IMR-90 (cell line): ENCODE measurements at regions not wholly inside any gene's neighbourhood (a gene's known extent, or its start where the extent isn't known, plus 50 kb on each side); places are given as distances from the start of the nearest gene placed in this dataset.

Experiments used
- ATAC-seq: fragments of 200-7000 bp; cut with Tn5 transposase; 2 replicates; pipeline ENCODE4 v1.9.1; 2020; ENCODE audit warnings: low read depth, mild to moderate bottlenecking, moderate library complexity
- BruUV-seq: library from RNA; stranded (reverse); fragments of 400-500 nt; replicated peaks from 2 replicates; lab custom pipeline; 2021; lab: Mats Ljungman, UMichigan
- CTCF ChIA-PET: fragments of 300-600 bp; formaldehyde crosslinking; extraction: SDS; loops from one replicate; lab custom pipeline; 2021; ENCODE audit warnings: antibody characterized with exemption; lab: Yijun Ruan, JAX
- POLR2A ChIA-PET: fragments of 300-600 bp; sonication (Branson Sonifier 250); formaldehyde crosslinking; loops from one replicate; lab custom pipeline; 2022; ENCODE audit warnings: antibody characterized with exemption; ENCODE audit not compliant: unreplicated experiment; lab: Charles Lee
- DNase-seq: peaks from one replicate; pipeline ENCODE4 v3.0.0; 2013
- H2AFZ ChIP-seq: replicated peaks from 2 replicates; pipeline ENCODE3; 2013; ENCODE audit warnings: low read length, mild to moderate bottlenecking; ENCODE audit not compliant: poor library complexity
- H2AK5ac ChIP-seq: 2 replicates; pipeline ENCODE4 v1.6.1; 2013; ENCODE audit warnings: low read depth, low read length, inconsistent platforms
- H2AK9ac ChIP-seq: replicated peaks from 2 replicates; pipeline ENCODE3; 2013; ENCODE audit warnings: mild to moderate bottlenecking, low read depth, low read length, moderate library complexity; ENCODE audit not compliant: poor library complexity
- H2BK120ac ChIP-seq: 2 replicates; pipeline ENCODE4 v1.6.1; 2013; ENCODE audit warnings: low read depth, low read length, inconsistent platforms
- H2BK15ac ChIP-seq: 3 replicates; pipeline ENCODE4 v1.6.1; 2013; ENCODE audit warnings: low read depth, low read length, inconsistent platforms
- H2BK20ac ChIP-seq: 2 replicates; pipeline ENCODE4 v1.6.1; 2013; ENCODE audit warnings: low read depth, mild to moderate bottlenecking, inconsistent platforms, low read length, moderate library complexity
- H2BK5ac ChIP-seq: 2 replicates; pipeline ENCODE4 v1.6.1; 2013; ENCODE audit warnings: mild to moderate bottlenecking, low read depth, low read length, inconsistent platforms; ENCODE audit not compliant: poor library complexity, severe bottlenecking
- H3K14ac ChIP-seq: replicated peaks from 2 replicates; pipeline ENCODE4 v1.6.1; 2013; ENCODE audit warnings: low read depth, low read length, inconsistent platforms
- H3K18ac ChIP-seq: 2 replicates; pipeline ENCODE4 v1.6.1; 2013; ENCODE audit warnings: low read depth, low read length, control low read depth
- H3K23ac ChIP-seq: 2 replicates; pipeline ENCODE4 v1.6.1; 2013; ENCODE audit warnings: low read depth, low read length, inconsistent platforms
- H3K27ac ChIP-seq: 2 replicates; pipeline ENCODE4 v1.5.1; 2013; ENCODE audit warnings: mild to moderate bottlenecking, control low read depth, low read length; ENCODE audit not compliant: insufficient read depth
- H3K27me3 ChIP-seq: 2 replicates; pipeline ENCODE4 v1.6.1; 2013; ENCODE audit warnings: low read length; ENCODE audit not compliant: control insufficient read depth, insufficient read depth
- H3K36me3 ChIP-seq: 2 replicates; pipeline ENCODE4 v1.6.1; 2013; ENCODE audit warnings: low read length, mixed read lengths; ENCODE audit not compliant: control insufficient read depth, insufficient read depth
- H3K4ac ChIP-seq: 2 replicates; pipeline ENCODE4 v1.6.1; 2013; ENCODE audit warnings: low read depth, low read length, inconsistent platforms
- H3K4me1 ChIP-seq: 2 replicates; pipeline ENCODE4 v1.6.1; 2013; ENCODE audit warnings: low read length, mixed read lengths; ENCODE audit not compliant: control insufficient read depth, insufficient read depth
- H3K4me2 ChIP-seq: 2 replicates; pipeline ENCODE4 v1.6.1; 2013; ENCODE audit warnings: low read depth, mild to moderate bottlenecking, control low read depth, low read length, moderate library complexity
- H3K4me3 ChIP-seq: 2 replicates; pipeline ENCODE4 v1.5.1; 2013; ENCODE audit warnings: low read depth, mild to moderate bottlenecking, control low read depth, low read length, moderate library complexity; ENCODE audit not compliant: insufficient read depth
- H3K56ac ChIP-seq: 2 replicates; pipeline ENCODE4 v1.6.1; 2013; ENCODE audit warnings: low read length, inconsistent platforms; ENCODE audit not compliant: insufficient read depth; ENCODE audit errors: extremely low read depth
- H3K79me1 ChIP-seq, 2 experiments: 2 replicates each; pipeline ENCODE4 v1.6.1; 2013; ENCODE audit warnings: low read length in 2 of 2, inconsistent platforms in 1 of 2, low read depth in 1 of 2
- H3K9ac ChIP-seq: 2 replicates; pipeline ENCODE4 v1.6.1; 2013; ENCODE audit warnings: low read depth, low read length, control low read depth
- H3K9me1 ChIP-seq: 2 replicates; pipeline ENCODE4 v1.6.1; 2013; ENCODE audit warnings: low read length, inconsistent platforms; ENCODE audit not compliant: insufficient read depth
- H3K9me3 ChIP-seq: 2 replicates; pipeline ENCODE4 v1.6.1; 2013; ENCODE audit warnings: low read length; ENCODE audit not compliant: control insufficient read depth, insufficient read depth
- H4K20me1 ChIP-seq: 2 replicates; pipeline ENCODE4 v1.6.1; 2013; ENCODE audit warnings: low read length, inconsistent platforms; ENCODE audit not compliant: insufficient read depth
- H4K5ac ChIP-seq: 2 replicates; pipeline ENCODE4 v1.6.1; 2013; ENCODE audit warnings: mild to moderate bottlenecking, low read depth, low read length, control low read depth
- H4K8ac ChIP-seq, 2 experiments: 2 replicates each; pipeline ENCODE4 v1.6.1; 2013; ENCODE audit warnings: low read depth in 2 of 2, low read length in 2 of 2, control low read depth in 1 of 2, inconsistent platforms in 1 of 2
- H4K91ac ChIP-seq: 2 replicates; pipeline ENCODE4 v1.6.1; 2013; ENCODE audit warnings: low read depth, low read length, inconsistent platforms; ENCODE audit not compliant: insufficient read depth
- BHLHE40 ChIP-seq: fragments of 150-350 bp; IDR thresholded peaks from 2 replicates; pipeline ENCODE4 v1.6.1; 2016; ENCODE audit warnings: mild to moderate bottlenecking, low read depth, low read length
- CEBPB ChIP-seq: IDR thresholded peaks from 2 replicates; pipeline ENCODE4 v1.6.1; 2012; ENCODE audit warnings: low read depth, low read length, improper control_type of control experiment
- CHD1 ChIP-seq: IDR thresholded peaks from 2 replicates; pipeline ENCODE4 v1.6.1; 2012; ENCODE audit warnings: low read depth, low read length, improper control_type of control experiment
- CTCF ChIP-seq: conservative IDR thresholded peaks from 2 replicates; pipeline ENCODE4 v1.5.1; 2012; ENCODE audit warnings: mild to moderate bottlenecking, low read depth, low read length, improper control_type of control experiment
- FOS ChIP-seq: fragments of 150-350 bp; IDR thresholded peaks from 2 replicates; pipeline ENCODE4 v1.6.1; 2016; ENCODE audit warnings: low read depth, low read length
- MAFK ChIP-seq: IDR thresholded peaks from 2 replicates; pipeline ENCODE4 v1.6.1; 2012; ENCODE audit warnings: low read depth, low read length, improper control_type of control experiment
- MAZ ChIP-seq: IDR thresholded peaks from 2 replicates; pipeline ENCODE4 v1.6.1; 2012; ENCODE audit warnings: low read depth, mild to moderate bottlenecking, low read length, improper control_type of control experiment, moderate library complexity, borderline replicate concordance
- MXI1 ChIP-seq: IDR thresholded peaks from 2 replicates; pipeline ENCODE4 v1.6.1; 2012; ENCODE audit warnings: low read depth, mild to moderate bottlenecking, low read length, moderate library complexity, borderline replicate concordance
- NFE2L2 ChIP-seq: fragments of 150-350 bp; IDR thresholded peaks from 2 replicates; pipeline ENCODE4 v1.6.1; 2016; ENCODE audit warnings: low read depth, mild to moderate bottlenecking, low read length
- POLR2A ChIP-seq: IDR thresholded peaks from 2 replicates; pipeline ENCODE4 v1.6.1; 2012; ENCODE audit warnings: mild to moderate bottlenecking, low read depth, low read length
- RAD21 ChIP-seq: IDR thresholded peaks from 2 replicates; pipeline ENCODE4 v1.6.1; 2012; ENCODE audit warnings: low read length, improper control_type of control experiment
- RCOR1 ChIP-seq: IDR thresholded peaks from 2 replicates; pipeline ENCODE4 v1.6.1; 2012; ENCODE audit warnings: mild to moderate bottlenecking, low read length, improper control_type of control experiment; ENCODE audit not compliant: insufficient replicate concordance
- RFX5 ChIP-seq: IDR thresholded peaks from 2 replicates; pipeline ENCODE4 v1.8.0; 2012; ENCODE audit warnings: low read depth, mild to moderate bottlenecking, low read length, moderate library complexity
- SMC3 ChIP-seq: fragments of 150-350 bp; IDR thresholded peaks from 2 replicates; pipeline ENCODE4 v1.6.1; 2016; ENCODE audit warnings: low read depth, mild to moderate bottlenecking, antibody characterized with exemption, low read length, moderate library complexity
- USF2 ChIP-seq: fragments of 150-350 bp; IDR thresholded peaks from 2 replicates; pipeline ENCODE4 v1.6.1; 2017; ENCODE audit warnings: mild to moderate bottlenecking, antibody characterized with exemption, low read length, low read depth
- WGBS, 2 experiments: methylation state at CpG; one replicate each; pipeline versions ENCODE4 v1.1.5 to v1.1.7; 2013; ENCODE audit warnings: missing lambda C conversion rate in 2 of 2; ENCODE audit not compliant: insufficient read length in 1 of 2; ENCODE audit errors: extremely low coverage in 2 of 2; 5-methylcytosine and 5-hydroxymethylcytosine counted together
- dilution Hi-C: fragments of 300-500 bp; cut with HindIII; formaldehyde crosslinking; loops from one replicate; pipeline ENCODE4 v1.14.3; 2018; ENCODE audit warnings: low sequenced_read_pairs; ENCODE audit not compliant: unreplicated experiment
- in situ Hi-C: fragments of 300-500 bp; cut with MboI; formaldehyde crosslinking; loops from 3 replicates; pipeline ENCODE4 v1.14.3; 2019; ENCODE audit warnings: low sequenced_read_pairs, inconsistent platforms, mixed read lengths
- intact Hi-C: fragments of 100-400 bp; cut with micrococcal nuclease; formaldehyde crosslinking; loops from 2 replicates; pipeline ENCODE4 v1.10.0; 2022
- TF ChIP-seq, protein P1 (sequence below): fragments of 150-350 bp; IDR thresholded peaks from 2 replicates; pipeline ENCODE4 v1.6.1; 2016; ENCODE audit warnings: low read depth, mild to moderate bottlenecking, low read length, moderate library complexity, borderline replicate concordance

- Histone ChIP-seq H2BK120ac (no peak overlapping the region), H3K14ac (no peak overlapping the region), H3K4me1 (no peaks in the 10 kb centered on the region), H3K56ac (no peak overlapping the region), H3K4me3 (no peak overlapping the region), H2AK9ac (no peak overlapping the region), H4K8ac (no peak overlapping the region), H2BK5ac (no peak overlapping the region), H2AK5ac (no peak overlapping the region), H3K27me3 (no peaks in the 10 kb centered on the region), H3K27ac (no peak overlapping the region), H3K4ac (no peak overlapping the region), H3K9me1 (no peaks in the 10 kb centered on the region), H3K9me3 (no peaks in the 10 kb centered on the region; the same call in 1 of the 2 replicates), H2AFZ (no peak overlapping the region), H2BK20ac (no peak overlapping the region), H4K5ac (no peak overlapping the region), H3K79me1 (no peaks in the 10 kb centered on the region), H3K23ac (no peak overlapping the region), H3K9ac (no peak overlapping the region), H3K36me3 (no peaks in the 10 kb centered on the region), H4K91ac (no peak overlapping the region), H3K4me2 (no peak overlapping the region), H2BK15ac (no peak overlapping the region), H4K20me1 (no peaks in the 10 kb centered on the region), H3K18ac (no peak overlapping the region)
- dilution Hi-C loops (no loop called here), intact Hi-C loops (no loop called here), in situ Hi-C loops (no loop called here)
- ATAC-seq (no peak), DNase-seq (no peak)
- no CpG with 5 or more reads among the region's 4 CpGs for WGBS, 2 experiments
- ChIA-PET CTCF (no interaction called here), POLR2A (no interaction called here)
- TF ChIP-seq CEBPB (no peak), BHLHE40 (no peak), RFX5 (no peak), RAD21 (no peak), FOS (no peak), CHD1 (no peak), USF2 (no peak), MAFK (no peak), NFE2L2 (no peak), RCOR1 (no peak), SMC3 (no peak), CTCF (no peak), MAZ (no peak), POLR2A (no peak), MXI1 (no peak)
- TF ChIP-seq, protein P1, sequence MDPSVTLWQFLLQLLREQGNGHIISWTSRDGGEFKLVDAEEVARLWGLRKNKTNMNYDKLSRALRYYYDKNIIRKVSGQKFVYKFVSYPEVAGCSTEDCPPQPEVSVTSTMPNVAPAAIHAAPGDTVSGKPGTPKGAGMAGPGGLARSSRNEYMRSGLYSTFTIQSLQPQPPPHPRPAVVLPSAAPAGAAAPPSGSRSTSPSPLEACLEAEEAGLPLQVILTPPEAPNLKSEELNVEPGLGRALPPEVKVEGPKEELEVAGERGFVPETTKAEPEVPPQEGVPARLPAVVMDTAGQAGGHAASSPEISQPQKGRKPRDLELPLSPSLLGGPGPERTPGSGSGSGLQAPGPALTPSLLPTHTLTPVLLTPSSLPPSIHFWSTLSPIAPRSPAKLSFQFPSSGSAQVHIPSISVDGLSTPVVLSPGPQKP: no peak
- BruUV-seq: no TSS peak
Measured at GRCh38 chr16:58960484-58960883, 226.4 kb upstream of the GOT2 start.
